Mesendoderm (in vitro differentiated cells): ENCODE measurements at regions not wholly inside any gene's neighbourhood (a gene's known extent, or its start where the extent isn't known, plus 50 kb on each side); places are given as distances from the start of the nearest gene placed in this dataset.

ENCODE experiments used
- DNase-seq: peaks from one replicate; pipeline ENCODE4 v3.0.0; 2013
- H2AK5ac ChIP-seq: 2 replicates; pipeline ENCODE4 v1.6.1; 2013; ENCODE audit warnings: low read length, inconsistent platforms
- H2BK120ac ChIP-seq: 2 replicates; pipeline ENCODE4 v1.6.1; 2013; ENCODE audit warnings: low read depth, mild to moderate bottlenecking, low read length, moderate library complexity, mixed read lengths
- H2BK15ac ChIP-seq: replicated peaks from 2 replicates; pipeline ENCODE4 v1.6.1; 2013; ENCODE audit warnings: low read depth, mild to moderate bottlenecking, moderate library complexity
- H2BK5ac ChIP-seq: 2 replicates; pipeline ENCODE4 v1.6.1; 2013; ENCODE audit warnings: low read length, inconsistent platforms
- H3K18ac ChIP-seq: 2 replicates; pipeline ENCODE4 v1.6.1; 2013; ENCODE audit warnings: mild to moderate bottlenecking, low read length, mixed read lengths
- H3K23ac ChIP-seq: one replicate; pipeline ENCODE4 v1.6.1; 2013; ENCODE audit warnings: low read length
- H3K27ac ChIP-seq: 2 replicates; pipeline ENCODE4 v1.5.1; 2013; ENCODE audit warnings: low read depth, mild to moderate bottlenecking, inconsistent platforms, low read length, moderate library complexity
- H3K27me3 ChIP-seq: 2 replicates; pipeline ENCODE4 v1.6.1; 2013; ENCODE audit warnings: low read length, control low read depth, mild to moderate bottlenecking, inconsistent platforms; ENCODE audit not compliant: insufficient read depth, poor library complexity
- H3K36me3 ChIP-seq: 2 replicates; pipeline ENCODE4 v1.6.1; 2013; ENCODE audit warnings: low read length, inconsistent platforms; ENCODE audit not compliant: control insufficient read depth, insufficient read depth
- H3K4ac ChIP-seq: one replicate; pipeline ENCODE4 v1.6.1; 2013; ENCODE audit warnings: low read depth, mild to moderate bottlenecking, low read length, moderate library complexity
- H3K4me1 ChIP-seq: 2 replicates; pipeline ENCODE4 v1.6.1; 2013; ENCODE audit warnings: low read depth, low read length, inconsistent platforms; ENCODE audit not compliant: control insufficient read depth
- H3K4me2 ChIP-seq: 2 replicates; pipeline ENCODE4 v1.6.1; 2013; ENCODE audit warnings: low read length
- H3K4me3 ChIP-seq: 2 replicates; pipeline ENCODE4 v1.5.1; 2013; ENCODE audit warnings: mild to moderate bottlenecking, low read length
- H3K56ac ChIP-seq: one replicate; pipeline ENCODE4 v1.6.1; 2013; ENCODE audit warnings: low read length
- H3K79me1 ChIP-seq: 2 replicates; pipeline ENCODE4 v1.6.1; 2013; ENCODE audit warnings: low read length, inconsistent platforms
- H3K79me2 ChIP-seq: 2 replicates; pipeline ENCODE4 v1.6.1; 2013; ENCODE audit warnings: mild to moderate bottlenecking, low read length; ENCODE audit not compliant: control insufficient read depth, insufficient read depth
- H3K9ac ChIP-seq: 2 replicates; pipeline ENCODE4 v1.6.1; 2013; ENCODE audit warnings: low read length, inconsistent platforms
- H4K5ac ChIP-seq: one replicate; pipeline ENCODE4 v1.6.1; 2013; ENCODE audit warnings: low read length
- H4K8ac ChIP-seq: one replicate; pipeline ENCODE4 v1.6.1; 2013; ENCODE audit warnings: low read depth, mild to moderate bottlenecking, control low read depth, low read length, moderate library complexity
- WGBS: extraction: QIAGEN DNeasy Blood & Tissue Kit; methylation state at CpG from one replicate; pipeline ENCODE4 v1.1.7; 2013; ENCODE audit warnings: low lambda C conversion rate, missing lambda C conversion rate; ENCODE audit not compliant: insufficient coverage; ENCODE audit errors: extremely low coverage; 5-methylcytosine and 5-hydroxymethylcytosine counted together

GRCh38 chr5:67694810-67695191 is 498.2 kb upstream of the CD180 start:
- no peak overlapping the region for H2BK120ac ChIP-seq
- H2BK15ac ChIP-seq = no peak overlapping the region
- no peak for DNase-seq
- H3K56ac ChIP-seq = no peak overlapping the region
- H3K4me2 ChIP-seq = no peak overlapping the region
- no peak overlapping the region for H4K8ac ChIP-seq
- H2AK5ac ChIP-seq = no peak overlapping the region
- no peaks in the 10 kb centered on the region for H3K27me3 ChIP-seq
- H2BK5ac ChIP-seq = no peak overlapping the region
- H3K36me3 ChIP-seq = no peaks in the 10 kb centered on the region
- no peak overlapping the region for H3K9ac ChIP-seq
- no peaks in the 10 kb centered on the region for H3K4me1 ChIP-seq
- WGBS = no CpG with 5 or more reads among the region's 3 CpGs
- H3K79me2 ChIP-seq = no peaks in the 10 kb centered on the region
- no peaks in the 10 kb centered on the region for H3K79me1 ChIP-seq
- H3K23ac ChIP-seq = no peak overlapping the region
- H4K5ac ChIP-seq = no peak overlapping the region
- H3K4ac ChIP-seq = no peak overlapping the region
- no peak overlapping the region for H3K27ac ChIP-seq
- no peak overlapping the region for H3K18ac ChIP-seq
- no peak overlapping the region for H3K4me3 ChIP-seq

GRCh38 chr5:67693956-67694809 is 497.6 kb upstream of the CD180 start:
- Histone ChIP-seq H2BK15ac (no peak overlapping the region), H3K4me2 (no peak overlapping the region), H3K36me3 (no peaks in the 10 kb centered on the region), H3K18ac (no peak overlapping the region), H3K79me2 (no peaks in the 10 kb centered on the region), H2BK5ac (no peak overlapping the region), H3K27ac (no peak overlapping the region), H4K5ac (no peak overlapping the region), H3K4me1 (no peaks in the 10 kb centered on the region), H3K27me3 (no peaks in the 10 kb centered on the region), H3K56ac (no peak overlapping the region), H3K9ac (no peak overlapping the region), H3K4me3 (no peak overlapping the region), H2BK120ac (no peak overlapping the region), H2AK5ac (no peak overlapping the region), H3K23ac (no peak overlapping the region), H3K4ac (no peak overlapping the region), H3K79me1 (no peaks in the 10 kb centered on the region), H4K8ac (no peak overlapping the region)
- no peak for DNase-seq
- no CpG with 5 or more reads among the region's 6 CpGs for WGBS

- Histone ChIP-seq H3K56ac (no peak overlapping the region), H3K4me1 (no peaks in the 10 kb centered on the region), H3K23ac (no peak overlapping the region), H3K79me1 (no peaks in the 10 kb centered on the region), H3K36me3 (no peaks in the 10 kb centered on the region), H3K79me2 (no peaks in the 10 kb centered on the region), H2AK5ac (no peak overlapping the region), H2BK15ac (no peak overlapping the region), H3K4ac (no peak overlapping the region), H3K4me2 (no peak overlapping the region), H4K5ac (no peak overlapping the region), H2BK5ac (no peak overlapping the region), H3K27me3 (no peaks in the 10 kb centered on the region), H3K9ac (no peak overlapping the region), H3K27ac (no peak overlapping the region), H2BK120ac (no peak overlapping the region), H4K8ac (no peak overlapping the region), H3K4me3 (no peak overlapping the region), H3K18ac (no peak overlapping the region)
- DNase-seq = no peak
- WGBS = no CpG with 5 or more reads among the region's 1 CpG
Measured at GRCh38 chr5:67686746-67687145, 490.1 kb upstream of the CD180 start.

- H3K79me2 ChIP-seq = no peaks in the 10 kb centered on the region
- H2BK120ac ChIP-seq = no peak overlapping the region
- no peak overlapping the region for H2AK5ac ChIP-seq
- H3K23ac ChIP-seq = no peak overlapping the region
- H3K4ac ChIP-seq = no peak overlapping the region
- no peaks in the 10 kb centered on the region for H3K27me3 ChIP-seq
- no peaks in the 10 kb centered on the region for H3K79me1 ChIP-seq
- H3K4me3 ChIP-seq = no peak overlapping the region
- H3K27ac ChIP-seq = no peak overlapping the region
- H2BK5ac ChIP-seq = no peak overlapping the region
- no peak for DNase-seq
- no peak overlapping the region for H3K9ac ChIP-seq
- H3K56ac ChIP-seq = no peak overlapping the region
- H2BK15ac ChIP-seq = no peak overlapping the region
- H3K4me1 ChIP-seq = no peaks in the 10 kb centered on the region
- no peak overlapping the region for H3K18ac ChIP-seq
- no peak overlapping the region for H4K5ac ChIP-seq
- H3K36me3 ChIP-seq = no peaks in the 10 kb centered on the region
- no peak overlapping the region for H4K8ac ChIP-seq
- whole genome bisulfite sequencing = no CpG with 5 or more reads among the region's 2 CpGs
- H3K4me2 ChIP-seq = no peak overlapping the region
Measured at GRCh38 chr5:67681703-67682102, 485.1 kb upstream of the CD180 start.

DNA sequence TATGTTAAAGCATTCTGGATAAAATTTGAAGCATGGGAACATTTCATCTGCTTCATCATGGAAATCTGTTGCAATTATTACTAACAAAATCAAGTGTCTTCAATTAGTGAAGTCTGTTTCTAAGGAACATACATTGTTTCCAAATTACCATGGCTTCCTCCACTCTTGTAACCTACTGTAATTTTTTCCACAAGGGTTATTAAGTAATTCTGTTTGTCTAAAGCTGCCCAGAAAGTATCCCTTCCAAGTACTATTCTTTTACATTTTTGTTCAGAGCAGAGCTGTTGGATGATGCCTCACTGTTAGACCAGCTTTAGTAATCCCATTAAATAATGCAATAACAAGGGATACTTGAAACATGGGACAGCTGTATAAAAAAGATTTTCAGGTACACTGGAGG is 483.5 kb upstream of the CD180 start:
- Histone ChIP-seq H3K27me3 (no peaks in the 10 kb centered on the region), H3K4me2 (no peak overlapping the region), H4K8ac (no peak overlapping the region), H2BK15ac (no peak overlapping the region), H3K18ac (no peak overlapping the region), H3K79me2 (no peaks in the 10 kb centered on the region), H4K5ac (no peak overlapping the region), H3K23ac (no peak overlapping the region), H3K36me3 (no peaks in the 10 kb centered on the region), H3K4me1 (no peaks in the 10 kb centered on the region), H2BK120ac (no peak overlapping the region), H3K79me1 (no peaks in the 10 kb centered on the region), H2BK5ac (no peak overlapping the region), H3K56ac (no peak overlapping the region), H3K9ac (no peak overlapping the region), H2AK5ac (no peak overlapping the region), H3K27ac (no peak overlapping the region), H3K4me3 (no peak overlapping the region), H3K4ac (no peak overlapping the region)
- no peak for DNase-seq
